HCT116 (cell line): ENCODE measurements at regions not wholly inside any gene's neighbourhood (a gene's known extent, or its start where the extent isn't known, plus 50 kb on each side); places are given as distances from the start of the nearest gene placed in this dataset.

ENCODE experiments used
- ATAC-seq: fragments of 200-7000 bp; cut with Tn5 transposase; 2 replicates; pipeline ENCODE4 v1.9.1; 2020; ENCODE audit warnings: mild to moderate bottlenecking, moderate library complexity
- BruUV-seq: library from RNA; stranded (reverse); fragments of 400-500 nt; replicated peaks from 2 replicates; lab custom pipeline; 2021; lab: Mats Ljungman, UMichigan
- CTCF ChIA-PET: fragments of 300-600 bp; sonication (Branson Sonifier 250); formaldehyde crosslinking; loops from one replicate; lab custom pipeline; 2021; ENCODE audit warnings: antibody characterized with exemption; lab: Charles Lee
- POLR2A ChIA-PET: fragments of 300-600, 350-600 bp; sonication (Branson Sonifier 250); formaldehyde crosslinking; loops from one replicate; lab custom pipeline; 2021; ENCODE audit warnings: antibody characterized with exemption; lab: Charles Lee
- RAD21 ChIA-PET, 2 experiments: fragments of 300-600 bp; sonication (Branson Sonifier 250); formaldehyde crosslinking; loops; one replicate each; lab custom pipeline; 2023; ENCODE audit warnings: low total read pairs in 2 of 2; ENCODE audit not compliant: uncharacterized antibody in 2 of 2, unreplicated experiment in 2 of 2, low non-redundant PET in 1 of 2; lab: Charles Lee
- DNase-seq: peaks from one replicate; pipeline ENCODE4 v3.0.0-alpha.2; 2010; ENCODE audit warnings: low read depth, low spot score
- H2AFZ ChIP-seq: fragments of 200-600 bp; shearing (Covaris generic), sonication (generic); 2 replicates; pipeline ENCODE4 v1.6.1; 2017; ENCODE audit warnings: low read depth, mixed run types, mixed read lengths, antibody characterized with exemption, low read length; ENCODE audit not compliant: poor library complexity, severe bottlenecking
- H3K27ac ChIP-seq: 2 replicates; pipeline ENCODE4 v1.5.1; 2012; ENCODE audit warnings: low read depth, low read length
- H3K27me3 ChIP-seq: fragments of 200-600 bp; sonication (generic); 2 replicates; pipeline ENCODE4 v1.6.1; 2016; ENCODE audit warnings: mixed run types, low read length, mixed read lengths; ENCODE audit not compliant: insufficient read depth
- H3K36me3 ChIP-seq, 2 experiments: fragments of 200-500 bp in 1 of 2; fragments of 200-600 bp in 1 of 2; sonication (Bioruptor generic) in 1 of 2; sonication (generic) in 1 of 2; 2 replicates each; pipeline versions ENCODE4 v1.5.1 to v1.6.1; 2014 to 2016; ENCODE audit warnings: low read length in 2 of 2, inconsistent platforms in 1 of 2, mixed read lengths in 1 of 2, mixed run types in 1 of 2; ENCODE audit not compliant: insufficient read depth in 2 of 2, control insufficient read depth in 1 of 2
- H3K4me1 ChIP-seq, 2 experiments: fragments of 200-600 bp in 1 of 2; sonication (generic) in 1 of 2; 2 replicates each; pipeline versions ENCODE4 v1.5.1 to v1.6.1; 2012 to 2017; ENCODE audit warnings: low read length in 2 of 2, inconsistent platforms in 1 of 2, mild to moderate bottlenecking in 1 of 2, mixed read lengths in 1 of 2, mixed run types in 1 of 2, moderate library complexity in 1 of 2; ENCODE audit not compliant: insufficient read depth in 2 of 2, control insufficient read depth in 1 of 2
- H3K4me2 ChIP-seq: fragments of 200-600 bp; sonication (generic); 2 replicates; pipeline ENCODE4 v1.6.1; 2017; ENCODE audit warnings: mixed run types, low read length, mixed read lengths
- H3K4me3 ChIP-seq, 2 experiments: fragments of 200-600 bp in 1 of 2; sonication (generic) in 1 of 2; replicated peaks in 1 of 2; 2 replicates each; pipeline ENCODE4 v1.5.1; 2011 to 2016; ENCODE audit warnings: low read length in 2 of 2, control low read depth in 1 of 2, low read depth in 1 of 2, mild to moderate bottlenecking in 1 of 2, mixed read lengths in 1 of 2, mixed run types in 1 of 2
- H3K79me2 ChIP-seq: fragments of 200-600 bp; sonication (generic); 2 replicates; pipeline ENCODE4 v1.6.1; 2017; ENCODE audit warnings: mild to moderate bottlenecking, mixed run types, low read length, moderate library complexity, mixed read lengths; ENCODE audit not compliant: insufficient read depth
- H3K9ac ChIP-seq: fragments of 200-600 bp; sonication (generic); 2 replicates; pipeline ENCODE4 v1.6.1; 2016; ENCODE audit warnings: low read length, mixed read lengths
- H3K9me2 ChIP-seq: fragments of 200-600 bp; sonication (generic), shearing (Covaris generic); 2 replicates; pipeline ENCODE4 v1.6.1; 2017; ENCODE audit warnings: mixed run types, mild to moderate bottlenecking, moderate library complexity; ENCODE audit not compliant: insufficient read depth
- H3K9me3 ChIP-seq, 2 experiments: fragments of 200-500 bp in 1 of 2; fragments of 200-600 bp in 1 of 2; sonication (Bioruptor generic) in 1 of 2; sonication (generic) in 1 of 2; 2 replicates each; pipeline ENCODE4 v1.6.1; 2014 to 2017; ENCODE audit warnings: low read length in 2 of 2, mixed read lengths in 2 of 2, inconsistent platforms in 1 of 2, low read depth in 1 of 2, mild to moderate bottlenecking in 1 of 2, mixed run types in 1 of 2, moderate library complexity in 1 of 2; ENCODE audit not compliant: control insufficient read depth in 1 of 2, insufficient read depth in 1 of 2
- H4K20me1 ChIP-seq: fragments of 200-600 bp; sonication (generic), shearing (Covaris generic); 2 replicates; pipeline ENCODE4 v1.6.1; 2017; ENCODE audit warnings: mixed run types, mild to moderate bottlenecking, moderate library complexity; ENCODE audit not compliant: insufficient read depth
- CEBPB ChIP-seq: IDR thresholded peaks from 2 replicates; pipeline ENCODE4 v1.6.1; 2012; ENCODE audit warnings: low read depth
- EGR1 ChIP-seq: IDR thresholded peaks from 2 replicates; pipeline ENCODE4 v1.6.1; 2012; ENCODE audit warnings: low read depth
- EZH2phosphoT487 ChIP-seq: fragments of 200-600 bp; IDR thresholded peaks from 2 replicates; pipeline ENCODE4 v1.6.1; 2018; ENCODE audit warnings: antibody characterized with exemption, borderline replicate concordance
- FOSL1 ChIP-seq: IDR thresholded peaks from 2 replicates; pipeline ENCODE4 v1.6.1; 2012; ENCODE audit warnings: low read depth
- JUND ChIP-seq: IDR thresholded peaks from 2 replicates; pipeline ENCODE4 v1.6.1; 2012
- POLR2A ChIP-seq: IDR thresholded peaks from 2 replicates; pipeline ENCODE4 v1.7.0; 2011; ENCODE audit warnings: borderline replicate concordance; ENCODE audit not compliant: insufficient read depth, insufficient read length; ENCODE audit errors: extremely low read depth
- POLR2AphosphoS5 ChIP-seq: IDR thresholded peaks from 2 replicates; pipeline ENCODE4 v1.6.1; 2011; ENCODE audit warnings: mild to moderate bottlenecking, low read depth, low read length, moderate library complexity
- RAD21 ChIP-seq: IDR thresholded peaks from 2 replicates; pipeline ENCODE4 v1.6.1; 2012; ENCODE audit warnings: low read depth, mild to moderate bottlenecking
- SIN3A ChIP-seq: IDR thresholded peaks from 2 replicates; pipeline ENCODE4 v1.6.1; 2012; ENCODE audit warnings: low read depth
- SP1 ChIP-seq: IDR thresholded peaks from 2 replicates; pipeline ENCODE4 v1.6.1; 2012; ENCODE audit warnings: low read depth
- YY1 ChIP-seq: IDR thresholded peaks from 2 replicates; pipeline ENCODE4 v1.6.1; 2011; ENCODE audit warnings: low read length, low read depth, moderate library complexity, mild to moderate bottlenecking; ENCODE audit not compliant: insufficient replicate concordance; ENCODE audit errors: extremely low read depth
- ZFX ChIP-seq: fragments of 450-650 bp; IDR thresholded peaks from 2 replicates; pipeline ENCODE4 v1.6.1; 2017
- ZNF274 ChIP-seq: fragments of 200-500 bp; sonication (Bioruptor generic); IDR thresholded peaks from 2 replicates; pipeline ENCODE4 v1.6.1; 2014; ENCODE audit warnings: mild to moderate bottlenecking, low read depth, low read length, inconsistent platforms
- intact Hi-C: fragments of 100-400 bp; cut with micrococcal nuclease; formaldehyde crosslinking; loops from 2 replicates; pipeline ENCODE4 v1.10.0; 2022
- TF ChIP-seq, protein P1 (sequence below): IDR thresholded peaks from 2 replicates; pipeline ENCODE4 v1.6.1; 2012; ENCODE audit warnings: low read depth
- TF ChIP-seq, protein P2 (sequence below): IDR thresholded peaks from 2 replicates; pipeline ENCODE4 v1.6.1; 2012
- TF ChIP-seq, protein P3 (sequence below): IDR thresholded peaks from 2 replicates; pipeline ENCODE4 v1.6.1; 2011; ENCODE audit warnings: mild to moderate bottlenecking, low read length, moderate library complexity; ENCODE audit not compliant: insufficient replicate concordance; ENCODE audit errors: extremely low read depth
- TF ChIP-seq, protein P4 (sequence below), 3 experiments: fragments of 200-600 bp in 1 of 3; sonication (generic) in 1 of 3; IDR thresholded peaks in 2 of 3; conservative IDR thresholded peaks in 1 of 3; 2 replicates each; pipeline ENCODE4 v1.5.1; 2012 to 2017; ENCODE audit warnings: low read depth in 2 of 3, low read length in 2 of 3, antibody characterized with exemption in 1 of 3, borderline replicate concordance in 1 of 3, control low read depth in 1 of 3, mild to moderate bottlenecking in 1 of 3, mixed read lengths in 1 of 3, mixed run types in 1 of 3, moderate library complexity in 1 of 3; ENCODE audit not compliant: insufficient read depth in 1 of 3
- TF ChIP-seq, protein P5 (sequence below): IDR thresholded peaks from 2 replicates; pipeline ENCODE4 v1.6.1; 2012

DNA sequence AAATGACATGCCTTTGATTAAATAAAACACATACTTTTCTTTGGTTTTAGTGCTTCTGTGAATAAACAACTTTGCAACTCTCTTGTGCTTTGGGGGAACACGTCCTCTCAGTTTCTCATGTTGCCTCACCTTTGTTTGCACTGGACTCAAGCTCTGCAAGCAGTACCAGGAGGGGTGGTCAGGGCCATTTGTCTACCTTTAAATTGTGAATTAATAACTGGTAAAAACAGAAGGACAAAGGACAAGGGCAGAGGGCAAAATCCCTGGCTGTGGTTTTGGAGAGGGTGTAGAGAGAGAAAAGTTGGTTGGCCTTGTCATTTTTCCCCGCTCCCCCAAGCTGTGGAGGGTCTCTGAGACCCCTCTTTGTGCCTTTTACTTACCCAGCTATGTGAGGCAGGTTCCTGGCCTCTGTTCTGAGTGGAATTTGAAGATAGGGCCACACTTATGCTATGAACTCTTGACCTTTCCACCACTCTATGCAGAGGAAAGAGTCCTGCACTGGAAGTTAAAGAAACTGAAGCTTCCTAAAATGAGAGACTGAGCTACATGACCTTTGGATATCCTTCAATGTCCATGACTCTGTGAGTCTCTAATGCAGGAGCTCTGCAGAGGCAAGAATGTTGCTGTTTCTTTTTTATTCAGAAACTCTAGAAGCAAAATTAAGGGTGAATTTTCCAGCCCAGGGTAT, 55.1 kb upstream of the MOCS2 start:
- Histone ChIP-seq H3K4me3 (no peak overlapping the region), H3K9ac (no peak overlapping the region), H3K4me1 (no peaks in the 10 kb centered on the region), H3K9me2 (no peaks in the 10 kb centered on the region), H3K4me2 (no peak overlapping the region), H3K9me3 (no peaks in the 10 kb centered on the region), H4K20me1 (no peaks in the 10 kb centered on the region), H3K79me2 (no peaks in the 10 kb centered on the region), H3K36me3 (no peaks in the 10 kb centered on the region), H2AFZ (no peak overlapping the region), H3K27ac (no peak overlapping the region), H3K27me3 (no peaks in the 10 kb centered on the region)
- POLR2A ChIA-PET, result no interaction called here
- RAD21 ChIA-PET, result no interaction called here
- TF ChIP-seq SP1, result no peak
- TF ChIP-seq POLR2A, result no peak
- TF ChIP-seq, protein P1, sequence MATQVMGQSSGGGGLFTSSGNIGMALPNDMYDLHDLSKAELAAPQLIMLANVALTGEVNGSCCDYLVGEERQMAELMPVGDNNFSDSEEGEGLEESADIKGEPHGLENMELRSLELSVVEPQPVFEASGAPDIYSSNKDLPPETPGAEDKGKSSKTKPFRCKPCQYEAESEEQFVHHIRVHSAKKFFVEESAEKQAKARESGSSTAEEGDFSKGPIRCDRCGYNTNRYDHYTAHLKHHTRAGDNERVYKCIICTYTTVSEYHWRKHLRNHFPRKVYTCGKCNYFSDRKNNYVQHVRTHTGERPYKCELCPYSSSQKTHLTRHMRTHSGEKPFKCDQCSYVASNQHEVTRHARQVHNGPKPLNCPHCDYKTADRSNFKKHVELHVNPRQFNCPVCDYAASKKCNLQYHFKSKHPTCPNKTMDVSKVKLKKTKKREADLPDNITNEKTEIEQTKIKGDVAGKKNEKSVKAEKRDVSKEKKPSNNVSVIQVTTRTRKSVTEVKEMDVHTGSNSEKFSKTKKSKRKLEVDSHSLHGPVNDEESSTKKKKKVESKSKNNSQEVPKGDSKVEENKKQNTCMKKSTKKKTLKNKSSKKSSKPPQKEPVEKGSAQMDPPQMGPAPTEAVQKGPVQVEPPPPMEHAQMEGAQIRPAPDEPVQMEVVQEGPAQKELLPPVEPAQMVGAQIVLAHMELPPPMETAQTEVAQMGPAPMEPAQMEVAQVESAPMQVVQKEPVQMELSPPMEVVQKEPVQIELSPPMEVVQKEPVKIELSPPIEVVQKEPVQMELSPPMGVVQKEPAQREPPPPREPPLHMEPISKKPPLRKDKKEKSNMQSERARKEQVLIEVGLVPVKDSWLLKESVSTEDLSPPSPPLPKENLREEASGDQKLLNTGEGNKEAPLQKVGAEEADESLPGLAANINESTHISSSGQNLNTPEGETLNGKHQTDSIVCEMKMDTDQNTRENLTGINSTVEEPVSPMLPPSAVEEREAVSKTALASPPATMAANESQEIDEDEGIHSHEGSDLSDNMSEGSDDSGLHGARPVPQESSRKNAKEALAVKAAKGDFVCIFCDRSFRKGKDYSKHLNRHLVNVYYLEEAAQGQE, result no peak
- TF ChIP-seq, protein P2, sequence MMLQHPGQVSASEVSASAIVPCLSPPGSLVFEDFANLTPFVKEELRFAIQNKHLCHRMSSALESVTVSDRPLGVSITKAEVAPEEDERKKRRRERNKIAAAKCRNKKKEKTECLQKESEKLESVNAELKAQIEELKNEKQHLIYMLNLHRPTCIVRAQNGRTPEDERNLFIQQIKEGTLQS, result no peak
- no peak for TF ChIP-seq SIN3A
- no peak for TF ChIP-seq EZH2phosphoT487
- TF ChIP-seq JUND, result no peak
- TF ChIP-seq ZNF274, result no peak
- TF ChIP-seq FOSL1, result no peak
- TF ChIP-seq, protein P3, sequence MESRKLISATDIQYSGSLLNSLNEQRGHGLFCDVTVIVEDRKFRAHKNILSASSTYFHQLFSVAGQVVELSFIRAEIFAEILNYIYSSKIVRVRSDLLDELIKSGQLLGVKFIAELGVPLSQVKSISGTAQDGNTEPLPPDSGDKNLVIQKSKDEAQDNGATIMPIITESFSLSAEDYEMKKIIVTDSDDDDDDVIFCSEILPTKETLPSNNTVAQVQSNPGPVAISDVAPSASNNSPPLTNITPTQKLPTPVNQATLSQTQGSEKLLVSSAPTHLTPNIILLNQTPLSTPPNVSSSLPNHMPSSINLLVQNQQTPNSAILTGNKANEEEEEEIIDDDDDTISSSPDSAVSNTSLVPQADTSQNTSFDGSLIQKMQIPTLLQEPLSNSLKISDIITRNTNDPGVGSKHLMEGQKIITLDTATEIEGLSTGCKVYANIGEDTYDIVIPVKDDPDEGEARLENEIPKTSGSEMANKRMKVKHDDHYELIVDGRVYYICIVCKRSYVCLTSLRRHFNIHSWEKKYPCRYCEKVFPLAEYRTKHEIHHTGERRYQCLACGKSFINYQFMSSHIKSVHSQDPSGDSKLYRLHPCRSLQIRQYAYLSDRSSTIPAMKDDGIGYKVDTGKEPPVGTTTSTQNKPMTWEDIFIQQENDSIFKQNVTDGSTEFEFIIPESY, result no peak
- no peak for TF ChIP-seq ZFX
- TF ChIP-seq RAD21, result no peak
- no peak for TF ChIP-seq EGR1
- TF ChIP-seq CEBPB, result no peak
- TF ChIP-seq POLR2AphosphoS5, result no peak
- TF ChIP-seq, protein P4, sequence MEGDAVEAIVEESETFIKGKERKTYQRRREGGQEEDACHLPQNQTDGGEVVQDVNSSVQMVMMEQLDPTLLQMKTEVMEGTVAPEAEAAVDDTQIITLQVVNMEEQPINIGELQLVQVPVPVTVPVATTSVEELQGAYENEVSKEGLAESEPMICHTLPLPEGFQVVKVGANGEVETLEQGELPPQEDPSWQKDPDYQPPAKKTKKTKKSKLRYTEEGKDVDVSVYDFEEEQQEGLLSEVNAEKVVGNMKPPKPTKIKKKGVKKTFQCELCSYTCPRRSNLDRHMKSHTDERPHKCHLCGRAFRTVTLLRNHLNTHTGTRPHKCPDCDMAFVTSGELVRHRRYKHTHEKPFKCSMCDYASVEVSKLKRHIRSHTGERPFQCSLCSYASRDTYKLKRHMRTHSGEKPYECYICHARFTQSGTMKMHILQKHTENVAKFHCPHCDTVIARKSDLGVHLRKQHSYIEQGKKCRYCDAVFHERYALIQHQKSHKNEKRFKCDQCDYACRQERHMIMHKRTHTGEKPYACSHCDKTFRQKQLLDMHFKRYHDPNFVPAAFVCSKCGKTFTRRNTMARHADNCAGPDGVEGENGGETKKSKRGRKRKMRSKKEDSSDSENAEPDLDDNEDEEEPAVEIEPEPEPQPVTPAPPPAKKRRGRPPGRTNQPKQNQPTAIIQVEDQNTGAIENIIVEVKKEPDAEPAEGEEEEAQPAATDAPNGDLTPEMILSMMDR (IDR thresholded peaks at IDR 0.05 in 2 of 3, conservative IDR thresholded peaks at IDR 0.05 in 1 of 3; ENCODE audit: borderline replicate concordance in 1 of 3, insufficient read depth in 1 of 3, low read depth in 2 of 3, low read length in 2 of 3), result no peak
- no peak for TF ChIP-seq YY1
- TF ChIP-seq, protein P5, sequence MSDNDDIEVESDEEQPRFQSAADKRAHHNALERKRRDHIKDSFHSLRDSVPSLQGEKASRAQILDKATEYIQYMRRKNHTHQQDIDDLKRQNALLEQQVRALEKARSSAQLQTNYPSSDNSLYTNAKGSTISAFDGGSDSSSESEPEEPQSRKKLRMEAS, result no peak
- intact Hi-C loops, result no loop called here
- ATAC-seq (no peak), DNase-seq (no peak)
- CTCF ChIA-PET, result no interaction called here
- BruUV-seq, result no TSS peak
